ENCODE measurements at regions not wholly inside any gene's neighbourhood (a gene's known extent, or its start where the extent isn't known, plus 50 kb on each side); places are given as distances from the start of the nearest gene placed in this dataset.

DNA sequence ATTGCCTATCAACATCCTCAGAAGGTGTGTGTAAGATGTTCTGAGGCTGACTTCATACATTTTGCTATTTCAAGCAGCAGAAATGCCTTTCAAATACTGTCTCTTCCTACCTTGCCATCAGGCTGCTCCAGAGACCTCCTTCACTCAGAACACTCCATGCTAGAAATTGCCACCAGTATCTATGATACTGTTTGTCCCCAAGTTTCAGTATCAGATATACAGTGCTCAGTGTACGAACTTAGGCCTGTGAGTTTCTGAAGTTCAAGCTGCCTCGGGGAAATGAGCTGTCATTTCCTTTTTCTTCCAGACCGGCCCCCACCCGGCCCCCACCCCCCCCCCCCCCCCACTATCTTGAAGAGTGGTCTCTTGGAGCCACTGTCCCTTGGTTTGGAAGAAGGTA lies 373.4 kb upstream of the CHRM2 start:
- Histone ChIP-seq H3K14ac (replicated peaks; ENCODE audit: low read depth, low read length) (no peak overlapping the region), H2BK120ac (ENCODE audit: low read depth, low read length) (no peak overlapping the region), H3K23ac (ENCODE audit: low read depth, low read length) (no peak overlapping the region), H3K18ac (ENCODE audit: low read depth, low read length) (no peak overlapping the region), H4K91ac (ENCODE audit: insufficient read depth, low read depth, low read length) (no peak overlapping the region), H3K9me1 (ENCODE audit: insufficient read depth, low read length) (no peaks in the 10 kb centered on the region), H3K79me1 (ENCODE audit: low read depth in 1 of 2, low read length in 2 of 2) (no peaks in the 10 kb centered on the region), H4K8ac (ENCODE audit: low read depth in 2 of 2, low read length in 2 of 2) (no peak overlapping the region), H3K4me1 (ENCODE audit: control insufficient read depth, insufficient read depth, low read length) (no peaks in the 10 kb centered on the region), H4K5ac (ENCODE audit: low read depth, low read length) (no peak overlapping the region), H3K36me3 (ENCODE audit: control insufficient read depth, insufficient read depth, low read length) (no peaks in the 10 kb centered on the region), H2AK9ac (replicated peaks; ENCODE audit: low read depth, low read length, poor library complexity) (no peak overlapping the region), H3K9me3 (ENCODE audit: control insufficient read depth, insufficient read depth, low read length) (no peaks in the 10 kb centered on the region), H4K20me1 (ENCODE audit: insufficient read depth, low read length) (no peaks in the 10 kb centered on the region), H2BK5ac (ENCODE audit: low read depth, low read length, poor library complexity, severe bottlenecking) (no peak overlapping the region), H3K4ac (ENCODE audit: low read depth, low read length) (no peak overlapping the region), H3K56ac (ENCODE audit: extremely low read depth, insufficient read depth, low read length) (no peak overlapping the region), H2BK15ac (ENCODE audit: low read depth, low read length) (no peak overlapping the region), H3K9ac (ENCODE audit: low read depth, low read length) (no peak overlapping the region), H3K4me2 (ENCODE audit: low read depth, low read length) (no peak overlapping the region), H2AFZ (replicated peaks; ENCODE audit: low read length, poor library complexity) (no peak overlapping the region), H3K4me3 (ENCODE audit: insufficient read depth, low read depth, low read length) (no peak overlapping the region), H2BK20ac (ENCODE audit: low read depth, low read length) (no peak overlapping the region), H2AK5ac (ENCODE audit: low read depth, low read length) (no peak overlapping the region), H3K27me3 (ENCODE audit: control insufficient read depth, insufficient read depth, low read length) (no peaks in the 10 kb centered on the region), H3K27ac (ENCODE audit: insufficient read depth, low read length) (no peak overlapping the region)
- no TSS peak for BruUV-seq (replicated peaks)
- CTCF ChIA-PET, result no interaction called here
- ATAC-seq (ENCODE audit: low read depth) (no peak), DNase-seq (no peak)
- no CpG with 5 or more reads among the region's 4 CpGs for WGBS, 2 experiments (ENCODE audit: extremely low coverage in 2 of 2, insufficient read length in 1 of 2)
- intact Hi-C loops (cut with micrococcal nuclease) (no loop called here), dilution Hi-C loops (cut with HindIII; ENCODE audit: low sequenced_read_pairs, unreplicated experiment) (no loop called here), in situ Hi-C loops (cut with MboI; ENCODE audit: low sequenced_read_pairs) (no loop called here)
- POLR2A ChIA-PET (ENCODE audit: unreplicated experiment), result no interaction called here
- TF ChIP-seq FOS (IDR thresholded peaks at IDR 0.05; ENCODE audit: low read depth, low read length) (no peak), RAD21 (IDR thresholded peaks at IDR 0.05; ENCODE audit: low read length) (no peak), MAZ (IDR thresholded peaks at IDR 0.05; ENCODE audit: borderline replicate concordance, low read depth, low read length) (no peak), CEBPB (IDR thresholded peaks at IDR 0.05; ENCODE audit: low read depth, low read length) (no peak), NFE2L2 (IDR thresholded peaks at IDR 0.05; ENCODE audit: low read depth, low read length) (no peak), MXI1 (IDR thresholded peaks at IDR 0.05; ENCODE audit: borderline replicate concordance, low read depth, low read length) (no peak), RFX5 (IDR thresholded peaks at IDR 0.05; ENCODE audit: low read depth, low read length) (no peak), CHD1 (IDR thresholded peaks at IDR 0.05; ENCODE audit: low read depth, low read length) (no peak), RCOR1 (IDR thresholded peaks at IDR 0.05; ENCODE audit: insufficient replicate concordance, low read length) (no peak), MAFK (IDR thresholded peaks at IDR 0.05; ENCODE audit: low read depth, low read length) (no peak), SMC3 (IDR thresholded peaks at IDR 0.05; ENCODE audit: low read depth, low read length) (no peak)
- TF ChIP-seq, protein P1, sequence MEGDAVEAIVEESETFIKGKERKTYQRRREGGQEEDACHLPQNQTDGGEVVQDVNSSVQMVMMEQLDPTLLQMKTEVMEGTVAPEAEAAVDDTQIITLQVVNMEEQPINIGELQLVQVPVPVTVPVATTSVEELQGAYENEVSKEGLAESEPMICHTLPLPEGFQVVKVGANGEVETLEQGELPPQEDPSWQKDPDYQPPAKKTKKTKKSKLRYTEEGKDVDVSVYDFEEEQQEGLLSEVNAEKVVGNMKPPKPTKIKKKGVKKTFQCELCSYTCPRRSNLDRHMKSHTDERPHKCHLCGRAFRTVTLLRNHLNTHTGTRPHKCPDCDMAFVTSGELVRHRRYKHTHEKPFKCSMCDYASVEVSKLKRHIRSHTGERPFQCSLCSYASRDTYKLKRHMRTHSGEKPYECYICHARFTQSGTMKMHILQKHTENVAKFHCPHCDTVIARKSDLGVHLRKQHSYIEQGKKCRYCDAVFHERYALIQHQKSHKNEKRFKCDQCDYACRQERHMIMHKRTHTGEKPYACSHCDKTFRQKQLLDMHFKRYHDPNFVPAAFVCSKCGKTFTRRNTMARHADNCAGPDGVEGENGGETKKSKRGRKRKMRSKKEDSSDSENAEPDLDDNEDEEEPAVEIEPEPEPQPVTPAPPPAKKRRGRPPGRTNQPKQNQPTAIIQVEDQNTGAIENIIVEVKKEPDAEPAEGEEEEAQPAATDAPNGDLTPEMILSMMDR (conservative IDR thresholded peaks at IDR 0.05; ENCODE audit: low read depth, low read length), result no peak
